Endothelial cell of umbilical vein (primary cell): ENCODE measurements at regions not wholly inside any gene's neighbourhood (a gene's known extent, or its start where the extent isn't known, plus 50 kb on each side); places are given as distances from the start of the nearest gene placed in this dataset.

Experiments
- CTCF ChIP-seq, 2 donors: IDR thresholded peaks; 1 replicate in 1 of 2; 2 replicates in 1 of 2; pipeline ENCODE4 v1.5.1; 2011; ENCODE audit warnings: low read length in 2 of 2, mild to moderate bottlenecking in 2 of 2, moderate library complexity in 2 of 2, control low read depth in 1 of 2, inconsistent platforms in 1 of 2, low read depth in 1 of 2; ENCODE audit not compliant: insufficient read depth in 1 of 2; ENCODE audit errors: extremely low read depth in 1 of 2
- POLR2AphosphoS5 ChIP-seq: IDR thresholded peaks from 2 replicates; pipeline ENCODE4 v1.6.1; 2012; ENCODE audit warnings: low read depth, mild to moderate bottlenecking, control low read depth, low read length, moderate library complexity; ENCODE audit not compliant: insufficient read depth

- TF ChIP-seq CTCF (IDR thresholded peaks at IDR 0.05; ENCODE audit: extremely low read depth in 1 of 2, insufficient read depth in 1 of 2, low read depth in 1 of 2, low read length in 2 of 2) (no peak), POLR2AphosphoS5 (no peak)
Measured at GRCh38 chr3:148219999-148220398, 477.7 kb upstream of the AGTR1 start.
